ENCODE measurements at regions not wholly inside any gene's neighbourhood (a gene's known extent, or its start where the extent isn't known, plus 50 kb on each side); places are given as distances from the start of the nearest gene placed in this dataset.

GRCh38 chr11:128201801-128202200 is 385.6 kb downstream of the ETS1 start:
- TF ChIP-seq NANOG (IDR thresholded peaks at IDR 0.05; ENCODE audit: borderline replicate concordance) (no peak), CREB1 (CRISPR knock-in tag; IDR thresholded peaks at IDR 0.05; ENCODE audit: low read depth) (no peak), EZH2phosphoT487 (IDR thresholded peaks at IDR 0.05; ENCODE audit: unreplicated experiment) (no peak), ZNF331 (CRISPR knock-in tag; IDR thresholded peaks at IDR 0.05; ENCODE audit: low read depth) (no peak), ETS1 (IDR thresholded peaks at IDR 0.05) (no peak), ZNF114 (CRISPR knock-in tag; IDR thresholded peaks at IDR 0.05) (no peak), CTCF (conservative IDR thresholded peaks at IDR 0.05; ENCODE audit: low read depth in 2 of 2) (no peak), EZH2 (IDR thresholded peaks at IDR 0.05; ENCODE audit: low read depth, unreplicated experiment) (no peak), STAT1 (IDR thresholded peaks at IDR 0.05; ENCODE audit: unreplicated experiment) (no peak)
- Histone ChIP-seq H3K9me2 (ENCODE audit: insufficient read depth) (no peaks in the 10 kb centered on the region), H3K4me3 (no peak overlapping the region), H3K27me3 (ENCODE audit: insufficient read depth) (no peaks in the 10 kb centered on the region), H3K4me1 (ENCODE audit: insufficient read depth) (no peaks in the 10 kb centered on the region), H3K4me2 (no peak overlapping the region), H3F3A (replicated peaks; ENCODE audit: low read depth) (no peaks in the 10 kb centered on the region), H3K36me3 (ENCODE audit: insufficient read depth) (no peaks in the 10 kb centered on the region), H3K27ac (ENCODE audit: low read depth) (no peak overlapping the region), H2AFZ (no peak overlapping the region), H4K20me1 (replicated peaks; ENCODE audit: insufficient read depth) (no peaks in the 10 kb centered on the region), H3K79me2 (replicated peaks; ENCODE audit: insufficient read depth) (no peaks in the 10 kb centered on the region)
- Mint-ChIP-seq H3K4me3 (no peak overlapping the region), H3K9me3 (no peaks in the 10 kb centered on the region), H3K36me3 (ENCODE audit: low read depth) (no peaks in the 10 kb centered on the region), H3K27me3 (ENCODE audit: insufficient read depth, low read depth, poor library complexity) (peaks cover 2% of the 10 kb centered on the region), H3K27ac (no peak overlapping the region), H3K4me1 (no peaks in the 10 kb centered on the region)
- DNase-seq (ENCODE audit: low spot score): no peak
- no peak for ATAC-seq

- H4K20me1 ChIP-seq (replicated peaks; ENCODE audit: insufficient read depth): no peaks in the 10 kb centered on the region
- peaks cover 2% of the 10 kb centered on the region for H3K27me3 Mint-ChIP-seq (ENCODE audit: insufficient read depth, low read depth, poor library complexity)
Observed at GRCh38 chr11:128201009-128201408, 386.3 kb downstream of the ETS1 start.

More at GRCh38 chr11:128201009-128201408, 386.3 kb downstream of the ETS1 start:
- Histone ChIP-seq H3K27me3 (ENCODE audit: insufficient read depth) (no peaks in the 10 kb centered on the region), H3K27ac (ENCODE audit: low read depth) (no peak overlapping the region), H3K79me2 (replicated peaks; ENCODE audit: insufficient read depth) (no peaks in the 10 kb centered on the region), H3K4me3 (no peak overlapping the region), H3F3A (replicated peaks; ENCODE audit: low read depth) (no peaks in the 10 kb centered on the region), H3K9me2 (ENCODE audit: insufficient read depth) (no peaks in the 10 kb centered on the region), H3K36me3 (ENCODE audit: insufficient read depth) (no peaks in the 10 kb centered on the region), H2AFZ (0 out of 2 replicates have a peak overlapping the region, but pooled peaks have one; percentile 28), H3K4me1 (ENCODE audit: insufficient read depth) (no peaks in the 10 kb centered on the region), H3K4me2 (no peak overlapping the region)
- ATAC-seq (no peak), DNase-seq (ENCODE audit: low spot score) (no peak)
- Mint-ChIP-seq H3K4me3 (no peak overlapping the region), H3K36me3 (ENCODE audit: low read depth) (no peaks in the 10 kb centered on the region), H3K27ac (no peak overlapping the region), H3K4me1 (no peaks in the 10 kb centered on the region), H3K9me3 (no peaks in the 10 kb centered on the region)
- TF ChIP-seq ZNF331 (CRISPR knock-in tag; IDR thresholded peaks at IDR 0.05; ENCODE audit: low read depth) (no peak), ZNF114 (CRISPR knock-in tag; IDR thresholded peaks at IDR 0.05) (no peak), EZH2 (IDR thresholded peaks at IDR 0.05; ENCODE audit: low read depth, unreplicated experiment) (no peak), EZH2phosphoT487 (IDR thresholded peaks at IDR 0.05; ENCODE audit: unreplicated experiment) (no peak), STAT1 (IDR thresholded peaks at IDR 0.05; ENCODE audit: unreplicated experiment) (no peak), CTCF (conservative IDR thresholded peaks at IDR 0.05; ENCODE audit: low read depth in 2 of 2) (no peak), REST (IDR thresholded peaks at IDR 0.05; ENCODE audit: unreplicated experiment) (no peak), JUNB (IDR thresholded peaks at IDR 0.05; ENCODE audit: unreplicated experiment) (no peak)

Data from GM23338 (cell line).